Omental fat pad (tissue), 3 donors: ENCODE measurements at regions not wholly inside any gene's neighbourhood (a gene's known extent, or its start where the extent isn't known, plus 50 kb on each side); places are given as distances from the start of the nearest gene placed in this dataset.

ENCODE experiments used
- ATAC-seq: fragments of 150-250 bp; one replicate; pipeline ENCODE4 v1.9.1; 2016; ENCODE audit warnings: mild to moderate bottlenecking, moderate library complexity; ENCODE audit not compliant: low FRiP score
- DNase-seq: peaks from one replicate; pipeline ENCODE4 v3.0.0-alpha.2; 2019; ENCODE audit warnings: low spot score
- CTCF ChIP-seq, 3 donors: fragments of 450-650 bp; IDR thresholded peaks; one replicate each; pipeline ENCODE4 v1.5.1; 2016 to 2017; ENCODE audit warnings: antibody characterized with exemption in 3 of 3, mild to moderate bottlenecking in 3 of 3, moderate library complexity in 2 of 3

GRCh38 chrX:150240643-150240970 is 122.5 kb upstream of the MAMLD1 start:
- ATAC-seq (no peak), DNase-seq (no peak)
- TF ChIP-seq CTCF (IDR thresholded peaks at IDR 0.05), result no peak

GRCh38 chrX:150253959-150254620 is 109.0 kb upstream of the MAMLD1 start:
- ATAC-seq, result no peak
- no peak for TF ChIP-seq CTCF (IDR thresholded peaks at IDR 0.05)
- no peak for DNase-seq

- ATAC-seq (no peak), DNase-seq (no peak)
- no peak for TF ChIP-seq CTCF (IDR thresholded peaks at IDR 0.05)
Measured at GRCh38 chrX:150254909-150255308, 108.2 kb upstream of the MAMLD1 start.

GRCh38 chrX:150255441-150256296 is 107.4 kb upstream of the MAMLD1 start:
- no peak for DNase-seq
- ATAC-seq, result no peak
- TF ChIP-seq CTCF (IDR thresholded peaks at IDR 0.05), result no peak

- DNase-seq, result no peak
- TF ChIP-seq CTCF (IDR thresholded peaks at IDR 0.05), result no peak
- no peak for ATAC-seq
Measured at GRCh38 chrX:150256297-150256650, 106.8 kb upstream of the MAMLD1 start.

- TF ChIP-seq CTCF (IDR thresholded peaks at IDR 0.05), result no peak
- ATAC-seq, result no peak
- no peak for DNase-seq
Measured at GRCh38 chrX:150257353-150258175, 105.6 kb upstream of the MAMLD1 start.
